Subcutaneous abdominal adipose tissue (tissue), 5 donors: ENCODE measurements at regions not wholly inside any gene's neighbourhood (a gene's known extent, or its start where the extent isn't known, plus 50 kb on each side); places are given as distances from the start of the nearest gene placed in this dataset.
"Not testable (repeated sequence)": the region's sequence is repeated elsewhere in the genome, so short reads cannot be mapped to it uniquely, and the experiment has no call there.

ENCODE experiments used
- H3K27ac ChIP-seq: one replicate; pipeline ENCODE4 v1.7.0; 2013; ENCODE audit warnings: low read depth, mild to moderate bottlenecking, inconsistent platforms, low read length, moderate library complexity
- H3K27me3 ChIP-seq, 5 donors: one replicate each; pipeline ENCODE4 v1.7.0; 2013; ENCODE audit warnings: low read length in 5 of 5, inconsistent platforms in 1 of 5; ENCODE audit not compliant: control insufficient read depth in 5 of 5, insufficient read depth in 4 of 5
- H3K36me3 ChIP-seq, 5 donors: one replicate each; pipeline ENCODE4 v1.7.0; 2013; ENCODE audit warnings: low read length in 5 of 5; ENCODE audit not compliant: control insufficient read depth in 5 of 5, insufficient read depth in 5 of 5
- H3K4me1 ChIP-seq, 5 donors: one replicate each; pipeline ENCODE4 v1.7.0; 2013; ENCODE audit warnings: low read length in 5 of 5, mild to moderate bottlenecking in 3 of 5, moderate library complexity in 1 of 5; ENCODE audit not compliant: control insufficient read depth in 5 of 5, insufficient read depth in 5 of 5
- H3K4me3 ChIP-seq, 5 donors: one replicate each; pipeline ENCODE4 v1.7.0; 2013; ENCODE audit warnings: low read length in 5 of 5, low read depth in 1 of 5
- H3K9ac ChIP-seq, 5 donors: one replicate each; pipeline ENCODE4 v1.7.0; 2013; ENCODE audit warnings: low read length in 5 of 5, mild to moderate bottlenecking in 4 of 5, moderate library complexity in 3 of 5
- H3K9me3 ChIP-seq, 5 donors: one replicate each; pipeline ENCODE4 v1.7.0; 2013; ENCODE audit warnings: low read length in 5 of 5; ENCODE audit not compliant: control insufficient read depth in 5 of 5
- donor health status: healthy.
- donor health status: healthy.
- donor health status: healthy.
- donor health status: healthy.
- donor health status: healthy.

DNA sequence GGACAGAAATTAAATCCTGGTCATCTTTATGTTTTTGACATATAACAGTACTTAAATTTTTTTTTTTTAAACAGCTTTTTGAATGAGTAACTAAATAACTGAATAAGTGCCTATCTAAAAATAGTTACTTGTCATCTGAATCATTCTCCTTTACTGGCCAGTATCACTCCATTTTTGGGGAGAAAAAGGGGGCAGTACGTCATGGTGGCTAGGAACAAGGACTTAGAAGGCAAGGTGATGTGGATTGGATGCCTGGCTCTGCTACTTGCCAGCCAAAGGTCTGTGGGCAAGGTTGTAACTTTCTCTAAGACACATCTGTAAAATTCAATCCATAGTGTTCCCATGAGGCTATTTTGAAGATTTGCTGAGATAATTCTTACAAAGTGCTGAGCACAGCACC, 220.4 kb upstream of the DEPDC1 start:
- no peaks in the 10 kb centered on the region for H3K27me3 ChIP-seq
- H3K36me3 ChIP-seq = no peaks in the 10 kb centered on the region
- H3K9me3 ChIP-seq = peaks cover 0 to 6% (median 0%) of the 10 kb centered on the region in 5 donors
- H3K4me3 ChIP-seq = no peak overlapping the region
- H3K27ac ChIP-seq = no peak overlapping the region
- no peaks in the 10 kb centered on the region for H3K4me1 ChIP-seq
- H3K9ac ChIP-seq = no peak overlapping the region

DNA sequence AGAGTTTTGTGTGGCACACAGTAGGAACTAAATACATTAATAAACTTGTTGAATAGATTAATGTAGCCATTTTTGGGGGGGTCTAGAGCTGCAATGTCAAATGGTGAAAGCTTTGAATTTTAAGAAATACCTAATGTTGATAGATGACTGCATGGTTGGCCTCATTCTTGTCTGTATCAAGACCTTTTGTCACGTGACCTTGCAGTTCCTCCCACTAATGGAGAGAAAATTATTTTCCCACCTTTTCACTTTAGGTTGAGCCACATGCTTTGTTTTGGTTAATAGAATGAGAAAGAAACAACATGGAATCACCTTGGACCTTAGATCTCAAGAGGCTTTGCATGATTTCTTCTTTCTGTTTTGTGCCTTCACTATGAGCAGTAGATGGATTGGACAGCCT, 223.6 kb upstream of the DEPDC1 start:
- Histone ChIP-seq H3K4me1 (no peaks in the 10 kb centered on the region), H3K36me3 (no peaks in the 10 kb centered on the region), H3K27ac (no peak overlapping the region), H3K4me3 (no peak overlapping the region), H3K9me3 (peaks cover 0 to 6% (median 0%) of the 10 kb centered on the region in 5 donors), H3K27me3 (no peaks in the 10 kb centered on the region), H3K9ac (no peak overlapping the region)

- Histone ChIP-seq H3K4me1 (no peaks in the 10 kb centered on the region), H3K27ac (no peak overlapping the region), H3K27me3 (no peaks in the 10 kb centered on the region), H3K4me3 (no peak overlapping the region), H3K36me3 (no peaks in the 10 kb centered on the region), H3K9ac (no peak overlapping the region), H3K9me3 (peaks cover 0 to under 1% (median 0%) of the 10 kb centered on the region in 5 donors)
These were observed 226.9 kb upstream of the DEPDC1 start for GRCh38 chr1:68723791-68724190.

GRCh38 chr1:68725001-68725752, 228.3 kb upstream of the DEPDC1 start:
- H3K36me3 ChIP-seq = no peaks in the 10 kb centered on the region
- H3K9me3 ChIP-seq = no peaks in the 10 kb centered on the region
- no peaks in the 10 kb centered on the region for H3K27me3 ChIP-seq
- no peak overlapping the region for H3K27ac ChIP-seq
- H3K4me1 ChIP-seq = no peaks in the 10 kb centered on the region
- H3K4me3 ChIP-seq = no peak overlapping the region
- H3K9ac ChIP-seq = no peak overlapping the region

DNA sequence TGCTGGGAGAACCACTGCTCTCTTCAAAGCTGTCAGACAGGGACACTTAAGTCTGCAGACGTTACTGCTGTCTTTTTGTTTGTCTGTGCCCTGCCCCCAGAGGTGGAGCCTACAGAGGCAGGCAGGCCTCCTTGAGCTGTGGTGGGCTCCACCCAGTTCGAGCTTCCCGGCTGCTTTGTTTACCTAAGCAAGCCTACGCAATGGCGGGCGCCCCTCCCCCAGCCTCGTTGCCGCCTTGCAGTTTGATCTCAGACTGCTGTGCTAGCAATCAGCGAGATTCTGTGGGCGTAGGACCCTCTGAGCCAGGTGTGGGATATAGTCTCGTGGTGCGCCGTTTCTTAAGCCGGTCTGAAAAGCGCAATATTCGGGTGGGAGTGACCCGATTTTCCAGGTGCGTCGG, 242.6 kb upstream of the DEPDC1 start:
- not testable (repeated sequence) for H3K9ac ChIP-seq, H3K27me3 ChIP-seq, H3K27ac ChIP-seq, H3K4me1 ChIP-seq, H3K9me3 ChIP-seq, H3K4me3 ChIP-seq, H3K36me3 ChIP-seq

- no peaks in the 10 kb centered on the region for H3K27me3 ChIP-seq
- no peak overlapping the region for H3K27ac ChIP-seq
- no peaks in the 10 kb centered on the region for H3K36me3 ChIP-seq
- no peaks in the 10 kb centered on the region for H3K9me3 ChIP-seq
- no peak overlapping the region for H3K9ac ChIP-seq
- peaks cover 0 to 8% (median 2%) of the 10 kb centered on the region in 5 donors for H3K4me1 ChIP-seq
- H3K4me3 ChIP-seq = no peak overlapping the region
These were observed 248.1 kb upstream of the DEPDC1 start for GRCh38 chr1:68745011-68745410.

DNA sequence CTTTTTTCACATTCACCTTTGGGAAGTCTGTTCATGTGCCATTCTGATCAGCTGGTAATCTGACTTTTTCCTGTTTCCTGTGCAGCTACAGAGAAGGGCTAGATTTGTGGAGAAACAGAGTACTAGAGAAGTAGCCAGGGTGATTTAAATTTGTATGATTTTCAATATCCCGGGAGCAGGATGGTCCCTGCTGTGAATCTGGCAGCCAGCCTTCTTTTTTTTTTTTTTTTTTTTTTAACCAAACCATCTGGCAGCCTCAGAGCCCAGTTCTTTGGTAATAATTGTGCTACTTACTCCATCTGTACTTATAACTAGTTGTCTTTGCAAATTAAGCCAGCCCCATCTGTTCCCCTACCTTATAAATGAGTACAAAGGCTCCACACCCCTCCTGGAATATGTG, 248.6 kb upstream of the DEPDC1 start:
- no peak overlapping the region for H3K27ac ChIP-seq

DNA sequence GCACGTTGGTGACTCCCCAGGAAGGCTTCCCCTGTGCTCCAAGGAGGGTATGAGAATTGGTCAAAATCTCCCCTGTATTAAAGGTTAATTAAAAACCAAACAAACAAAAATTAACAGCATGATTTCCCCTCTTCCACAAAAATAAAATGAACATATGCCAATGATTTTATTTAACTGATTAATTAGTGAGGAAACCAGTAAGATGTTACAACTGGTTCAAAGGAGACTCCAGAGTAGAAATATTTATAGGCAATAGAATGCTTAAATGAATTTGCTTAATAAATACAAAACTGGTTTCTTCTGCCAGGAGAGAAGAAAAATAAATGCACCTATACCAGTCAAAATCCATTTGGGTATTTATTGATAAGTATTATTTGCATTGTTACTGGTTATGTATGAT, 249.5 kb upstream of the DEPDC1 start:
- H3K4me1 ChIP-seq = peaks cover 0 to 8% (median 2%) of the 10 kb centered on the region in 5 donors
- no peak overlapping the region for H3K4me3 ChIP-seq
- H3K9ac ChIP-seq = no peak overlapping the region
- no peaks in the 10 kb centered on the region for H3K27me3 ChIP-seq
- H3K36me3 ChIP-seq = no peaks in the 10 kb centered on the region
- no peak overlapping the region for H3K27ac ChIP-seq
- no peaks in the 10 kb centered on the region for H3K9me3 ChIP-seq

More for the DNA sequence above, 248.6 kb upstream of the DEPDC1 start:
- H3K4me1 ChIP-seq = peaks cover 0 to 8% (median 2%) of the 10 kb centered on the region in 5 donors
- H3K9ac ChIP-seq = no peak overlapping the region
- H3K36me3 ChIP-seq = no peaks in the 10 kb centered on the region
- no peaks in the 10 kb centered on the region for H3K9me3 ChIP-seq
- H3K4me3 ChIP-seq = no peak overlapping the region
- no peaks in the 10 kb centered on the region for H3K27me3 ChIP-seq

DNA sequence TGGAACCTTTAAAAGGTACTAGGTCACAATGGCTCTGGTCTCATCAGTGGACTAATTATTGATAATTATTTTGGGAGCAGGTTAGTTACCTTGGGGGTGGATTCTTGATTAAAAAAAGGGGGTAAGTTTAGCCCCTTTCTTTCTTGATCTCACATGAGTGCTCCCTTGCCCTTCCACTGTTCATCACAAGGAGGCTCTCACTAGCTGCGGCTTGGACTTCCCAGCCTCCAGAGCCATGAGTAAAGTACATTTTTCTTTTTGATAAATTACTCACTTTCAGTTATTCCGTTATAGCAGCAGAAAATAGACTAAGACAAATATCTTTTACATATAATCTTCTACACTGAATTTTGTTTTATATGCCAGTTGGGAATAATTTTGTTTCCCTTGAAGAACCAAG, 254.8 kb upstream of the DEPDC1 start:
- Histone ChIP-seq H3K9ac (no peak overlapping the region), H3K36me3 (no peaks in the 10 kb centered on the region), H3K4me3 (no peak overlapping the region), H3K4me1 (no peaks in the 10 kb centered on the region), H3K27me3 (no peaks in the 10 kb centered on the region), H3K27ac (no peak overlapping the region), H3K9me3 (no peaks in the 10 kb centered on the region)

- Histone ChIP-seq H3K27me3 (no peaks in the 10 kb centered on the region), H3K4me3 (no peak overlapping the region), H3K9ac (no peak overlapping the region), H3K9me3 (peaks cover 0 to 7% (median 4%) of the 10 kb centered on the region in 5 donors), H3K27ac (no peak overlapping the region), H3K36me3 (no peaks in the 10 kb centered on the region), H3K4me1 (no peaks in the 10 kb centered on the region)
These were observed 261.9 kb upstream of the DEPDC1 start for GRCh38 chr1:68758666-68759209.
